ENCODE measurements at regions not wholly inside any gene's neighbourhood (a gene's known extent, or its start where the extent isn't known, plus 50 kb on each side); places are given as distances from the start of the nearest gene placed in this dataset.
A peak's percentile ranks its signal among the peaks of the same experiment; 100 is the strongest.

DNA sequence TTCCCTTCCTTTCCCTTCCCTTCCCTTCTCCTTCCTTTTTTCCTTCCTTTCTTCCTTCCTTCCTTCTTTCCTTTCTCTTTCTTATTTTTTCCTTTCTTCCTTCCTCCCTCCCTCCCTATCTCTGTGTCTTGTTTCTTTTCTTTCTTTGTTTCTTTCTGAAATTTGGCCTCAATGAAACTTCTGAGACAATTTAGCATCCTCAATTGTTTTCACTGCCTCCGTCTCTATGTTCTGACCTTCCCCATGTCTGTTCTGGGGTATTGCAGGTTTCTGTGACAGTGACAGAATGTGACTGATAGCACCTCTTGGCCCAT lies 81.7 kb upstream of the PAX1 start:
- no peak overlapping the region for H3K4me3 ChIP-seq (ENCODE audit: low read depth, low read length)
- no peak for DNase-seq (ENCODE audit: low read depth)
- TF ChIP-seq, protein P1, sequence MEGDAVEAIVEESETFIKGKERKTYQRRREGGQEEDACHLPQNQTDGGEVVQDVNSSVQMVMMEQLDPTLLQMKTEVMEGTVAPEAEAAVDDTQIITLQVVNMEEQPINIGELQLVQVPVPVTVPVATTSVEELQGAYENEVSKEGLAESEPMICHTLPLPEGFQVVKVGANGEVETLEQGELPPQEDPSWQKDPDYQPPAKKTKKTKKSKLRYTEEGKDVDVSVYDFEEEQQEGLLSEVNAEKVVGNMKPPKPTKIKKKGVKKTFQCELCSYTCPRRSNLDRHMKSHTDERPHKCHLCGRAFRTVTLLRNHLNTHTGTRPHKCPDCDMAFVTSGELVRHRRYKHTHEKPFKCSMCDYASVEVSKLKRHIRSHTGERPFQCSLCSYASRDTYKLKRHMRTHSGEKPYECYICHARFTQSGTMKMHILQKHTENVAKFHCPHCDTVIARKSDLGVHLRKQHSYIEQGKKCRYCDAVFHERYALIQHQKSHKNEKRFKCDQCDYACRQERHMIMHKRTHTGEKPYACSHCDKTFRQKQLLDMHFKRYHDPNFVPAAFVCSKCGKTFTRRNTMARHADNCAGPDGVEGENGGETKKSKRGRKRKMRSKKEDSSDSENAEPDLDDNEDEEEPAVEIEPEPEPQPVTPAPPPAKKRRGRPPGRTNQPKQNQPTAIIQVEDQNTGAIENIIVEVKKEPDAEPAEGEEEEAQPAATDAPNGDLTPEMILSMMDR (IDR thresholded peaks at IDR 0.05; ENCODE audit: insufficient read depth, low read depth, low read length, missing control alignments): no peak

DNA sequence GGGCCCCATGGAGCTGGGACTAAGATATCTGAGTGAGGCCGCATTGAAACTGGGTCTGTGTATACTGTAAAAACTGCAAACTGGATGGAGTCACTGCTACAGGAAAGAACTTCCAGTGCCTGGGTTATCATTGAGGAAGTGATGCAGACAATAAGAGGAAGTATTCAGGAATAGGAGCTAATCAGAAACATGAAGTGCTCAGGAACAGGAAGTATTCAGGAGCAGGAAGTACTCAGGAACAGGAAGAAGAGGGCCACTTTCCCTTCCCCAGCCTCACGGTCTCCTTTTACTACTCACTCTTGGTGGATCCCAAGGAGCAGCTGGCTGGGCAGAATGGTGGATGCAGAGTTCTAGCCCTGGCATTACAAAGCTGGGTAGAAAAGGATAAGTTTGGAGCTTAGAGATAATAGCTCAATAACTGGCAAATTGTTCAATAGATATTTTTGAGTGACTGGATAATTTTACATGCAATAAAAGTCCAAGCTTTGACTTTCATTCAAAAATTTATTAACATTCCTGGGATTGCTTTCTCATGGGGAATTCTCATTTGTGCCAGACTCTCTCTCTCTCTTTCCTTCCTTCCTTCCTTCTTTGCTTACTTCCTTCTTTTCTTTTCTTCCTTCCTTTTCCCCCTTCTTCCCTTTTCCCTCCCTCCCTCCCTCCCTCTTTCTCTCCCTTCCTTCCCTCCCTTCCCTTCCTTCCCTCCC lies 82.2 kb upstream of the PAX1 start:
- TF ChIP-seq, protein P1 (IDR thresholded peaks at IDR 0.05; ENCODE audit: insufficient read depth, low read depth, low read length, missing control alignments): no peak
- no peak overlapping the region for H3K4me3 ChIP-seq (ENCODE audit: low read depth, low read length)
- no peak for DNase-seq (ENCODE audit: low read depth)

DNA sequence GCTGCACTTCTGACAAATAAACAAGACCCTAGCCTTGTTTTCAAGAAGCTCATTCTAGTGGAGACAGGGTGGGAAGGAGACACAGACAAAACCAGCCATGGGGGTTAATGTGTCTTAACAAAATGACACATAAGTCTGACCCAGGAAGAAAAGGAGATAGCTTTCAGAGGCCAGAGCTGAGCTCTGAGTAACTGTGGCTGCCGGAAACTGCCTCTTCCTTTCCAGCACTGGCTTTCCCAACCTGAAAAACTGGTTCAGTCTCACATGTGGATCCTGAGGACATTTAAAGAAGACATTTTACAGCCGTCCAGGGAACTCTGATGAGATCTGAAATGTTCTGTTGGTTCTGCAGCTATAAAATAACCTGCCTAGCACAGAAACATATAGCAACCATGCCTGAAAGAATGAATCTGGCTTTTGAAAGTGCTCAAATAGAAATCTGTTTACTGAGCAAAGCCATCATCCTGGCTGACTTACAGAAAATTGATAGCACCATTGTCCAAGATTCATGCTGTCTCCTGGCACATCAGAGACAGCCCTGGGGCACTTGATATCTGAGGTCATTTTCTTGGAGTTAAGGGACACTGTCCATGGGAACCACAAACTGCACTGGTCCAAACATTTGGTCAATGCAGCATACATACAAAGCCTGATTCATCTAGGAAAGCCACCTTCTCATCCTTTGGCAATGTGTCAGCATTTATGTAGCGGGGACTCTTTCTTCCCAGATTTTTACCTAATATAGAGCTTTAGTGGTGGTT lies 83.2 kb upstream of the PAX1 start:
- H3K4me3 ChIP-seq (ENCODE audit: low read depth, low read length): no peak overlapping the region
- no peak for DNase-seq (ENCODE audit: low read depth)
- TF ChIP-seq, protein P1 (IDR thresholded peaks at IDR 0.05; ENCODE audit: insufficient read depth, low read depth, low read length, missing control alignments): no peak

DNA sequence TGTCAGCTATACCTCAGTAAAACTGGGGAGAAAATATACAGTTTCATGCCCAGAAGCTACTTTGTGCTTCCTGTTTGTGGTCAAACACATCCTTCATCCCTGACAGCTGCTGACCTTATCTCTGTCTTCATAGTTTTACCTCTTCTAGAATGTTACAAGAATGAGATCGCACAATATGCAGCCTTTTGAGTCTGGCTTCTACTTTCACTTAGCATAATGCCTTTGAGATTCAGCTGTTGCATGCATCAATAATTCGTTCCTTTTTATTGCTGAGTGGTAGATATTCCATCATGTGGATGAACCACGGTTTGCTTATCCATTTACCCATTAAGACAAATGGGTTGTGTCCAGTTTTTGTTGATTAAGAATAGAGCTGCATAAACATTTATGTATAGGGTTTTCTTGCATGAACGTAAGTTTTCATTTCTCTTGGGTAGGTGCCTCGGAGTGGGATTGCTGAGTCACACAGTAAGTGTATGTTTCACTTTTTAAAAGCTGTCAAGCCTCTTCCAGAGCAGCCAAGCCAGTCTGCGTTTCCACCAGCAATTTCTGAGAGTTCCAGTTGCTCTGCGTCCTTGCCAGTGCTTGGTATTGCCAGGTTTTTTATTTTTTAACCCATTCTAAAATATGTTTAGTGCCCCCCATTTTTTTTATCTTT lies 86.6 kb upstream of the PAX1 start:
- TF ChIP-seq, protein P1 (IDR thresholded peaks at IDR 0.05; ENCODE audit: insufficient read depth, low read depth, low read length, missing control alignments): no peak
- peak overlapping the region; percentile 6; the same call in 1 of the 2 replicates for H3K4me3 ChIP-seq (ENCODE audit: low read depth, low read length)
- peak; percentile 31 for DNase-seq (ENCODE audit: low read depth)

DNA sequence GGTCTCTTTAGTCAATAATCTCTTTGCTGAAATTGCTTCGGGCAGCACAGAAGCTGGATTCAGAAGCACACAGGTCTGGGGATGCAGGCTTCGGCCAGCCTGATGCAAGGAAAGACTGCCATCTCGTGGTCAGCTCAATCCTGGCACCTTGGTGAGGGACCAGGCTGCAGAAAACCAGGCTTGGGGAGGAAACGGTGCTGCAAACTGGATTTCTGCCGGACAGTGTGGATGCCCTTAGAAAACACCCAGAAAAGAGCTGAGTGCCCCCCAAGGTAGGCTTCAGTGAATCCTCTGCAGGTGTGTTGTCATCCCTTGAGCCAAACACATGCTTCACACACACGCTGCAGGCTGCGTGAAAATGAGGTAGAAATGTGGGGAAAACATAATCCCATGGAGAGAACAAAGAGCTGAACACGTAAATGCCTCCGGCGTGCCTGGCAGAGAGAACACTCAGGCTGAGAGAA lies 89.8 kb upstream of the PAX1 start:
- H3K4me3 ChIP-seq (ENCODE audit: low read depth, low read length): no peak overlapping the region
- TF ChIP-seq, protein P1 (IDR thresholded peaks at IDR 0.05; ENCODE audit: insufficient read depth, low read depth, low read length, missing control alignments): peak; percentile 90
- peak; percentile 67 for DNase-seq (ENCODE audit: low read depth)

DNA sequence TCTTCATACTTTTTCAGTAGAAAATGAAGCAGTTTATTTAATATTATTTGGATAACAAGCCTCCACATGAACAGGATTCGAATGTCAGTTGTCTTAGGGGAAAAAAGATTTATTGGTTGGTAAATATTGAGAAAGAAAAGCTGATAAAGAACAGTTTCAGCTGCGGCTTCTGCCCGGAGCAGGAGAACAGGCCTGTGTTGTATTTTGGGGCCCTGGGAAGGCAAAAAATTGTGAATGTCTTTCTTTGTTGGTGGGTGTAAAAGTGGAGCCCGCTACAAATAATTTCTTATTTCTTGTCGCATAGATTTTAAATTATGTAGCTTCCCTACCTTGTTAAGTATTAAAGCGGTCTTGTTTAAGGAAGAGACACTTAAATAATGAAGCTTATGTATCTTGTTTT lies 90.5 kb upstream of the PAX1 start:
- DNase-seq (ENCODE audit: low read depth): no peak
- no peak overlapping the region for H3K4me3 ChIP-seq (ENCODE audit: low read depth, low read length)
- TF ChIP-seq, protein P1 (IDR thresholded peaks at IDR 0.05; ENCODE audit: insufficient read depth, low read depth, low read length, missing control alignments): no peak
